Activated CD8-positive, alpha-beta memory T cell treated with anti-CD3 and anti-CD28 coated beads, Interleukin-2, amount 10 ng/mL, durations not matched to agents 7 days and 5 days (primary cell): ENCODE measurements at regions not wholly inside any gene's neighbourhood (a gene's known extent, or its start where the extent isn't known, plus 50 kb on each side); places are given as distances from the start of the nearest gene placed in this dataset.

Source experiments
- ATAC-seq: fragments of 150-1000 bp; cut with Tn5 transposase; one replicate; pipeline ENCODE4 v1.10.0; 2021; ENCODE audit warnings: moderate library complexity
- CTCF ChIA-PET: fragments of 350-600 bp; sonication (Branson Sonifier 250); formaldehyde crosslinking; loops from one replicate; lab custom pipeline; 2021; ENCODE audit warnings: antibody characterized with exemption; lab: Charles Lee
- DNase-seq: peaks from one replicate; pipeline ENCODE4 v3.0.0-alpha.2; 2020
- H3K27ac Mint-ChIP-seq: one replicate; pipeline ENCODE4 v1.8.0; 2021; ENCODE audit warnings: mild to moderate bottlenecking, mixed read lengths
- H3K27me3 Mint-ChIP-seq: one replicate; pipeline ENCODE4 v1.8.0; 2021; ENCODE audit warnings: mixed read lengths
- H3K36me3 Mint-ChIP-seq: one replicate; pipeline ENCODE4 v1.8.0; 2021; ENCODE audit warnings: mild to moderate bottlenecking, mixed read lengths
- H3K4me1 Mint-ChIP-seq: one replicate; pipeline ENCODE4 v1.8.0; 2021; ENCODE audit warnings: mixed read lengths
- H3K4me3 Mint-ChIP-seq: one replicate; pipeline ENCODE4 v1.8.0; 2021; ENCODE audit warnings: mild to moderate bottlenecking, moderate library complexity, mixed read lengths
- H3K9me3 Mint-ChIP-seq: one replicate; pipeline ENCODE4 v1.8.0; 2022; ENCODE audit warnings: low read depth, mixed read lengths

DNA sequence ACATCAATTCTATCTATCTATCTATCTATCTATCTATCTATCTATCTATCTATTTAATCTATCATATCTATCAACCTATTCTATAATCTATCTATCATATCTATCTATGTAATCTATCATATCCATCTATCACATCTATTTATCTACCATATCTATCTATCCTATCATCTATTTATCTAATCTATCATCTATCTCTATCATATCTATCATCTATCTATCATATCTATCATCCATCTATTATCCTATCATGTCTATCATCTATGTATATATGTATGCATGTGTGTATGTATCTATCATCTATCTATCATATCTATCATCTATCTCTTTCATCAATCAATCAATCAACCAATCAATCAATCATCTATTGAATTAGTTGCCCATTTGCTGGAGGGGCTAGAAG is 159.3 kb upstream of the GALNT17 start:
- CTCF ChIA-PET = no interaction called here
- no peak for DNase-seq
- Mint-ChIP-seq H3K27ac (no peak overlapping the region), H3K27me3 (no peaks in the 10 kb centered on the region), H3K4me1 (no peaks in the 10 kb centered on the region), H3K9me3 (peaks cover 12% of the 10 kb centered on the region), H3K36me3 (no peaks in the 10 kb centered on the region), H3K4me3 (no peak overlapping the region)
- no peak for ATAC-seq

GRCh38 chr7:70975754-70976153 is 156.2 kb upstream of the GALNT17 start:
- no peaks in the 10 kb centered on the region for H3K27me3 Mint-ChIP-seq
- ATAC-seq = no peak
- CTCF ChIA-PET = no interaction called here
- H3K4me3 Mint-ChIP-seq = no peak overlapping the region
- H3K27ac Mint-ChIP-seq = no peak overlapping the region
- peaks cover 11% of the 10 kb centered on the region for H3K9me3 Mint-ChIP-seq
- no peaks in the 10 kb centered on the region for H3K4me1 Mint-ChIP-seq
- no peaks in the 10 kb centered on the region for H3K36me3 Mint-ChIP-seq
- no peak for DNase-seq

- ATAC-seq = no peak
- H3K9me3 Mint-ChIP-seq = peaks cover 4% of the 10 kb centered on the region
- H3K4me1 Mint-ChIP-seq = no peaks in the 10 kb centered on the region
- H3K27ac Mint-ChIP-seq = no peak overlapping the region
- H3K27me3 Mint-ChIP-seq = no peaks in the 10 kb centered on the region
- no peak for DNase-seq
- no peaks in the 10 kb centered on the region for H3K36me3 Mint-ChIP-seq
- H3K4me3 Mint-ChIP-seq = no peak overlapping the region
- CTCF ChIA-PET = interaction anchor here (1.4 kb wide), 1 partner anchor 8 kb away, joined by 4 read pairs; no protein-coding TSS in a partner anchor
Measured at GRCh38 chr7:70986297-70986696, 145.6 kb upstream of the GALNT17 start.

DNA sequence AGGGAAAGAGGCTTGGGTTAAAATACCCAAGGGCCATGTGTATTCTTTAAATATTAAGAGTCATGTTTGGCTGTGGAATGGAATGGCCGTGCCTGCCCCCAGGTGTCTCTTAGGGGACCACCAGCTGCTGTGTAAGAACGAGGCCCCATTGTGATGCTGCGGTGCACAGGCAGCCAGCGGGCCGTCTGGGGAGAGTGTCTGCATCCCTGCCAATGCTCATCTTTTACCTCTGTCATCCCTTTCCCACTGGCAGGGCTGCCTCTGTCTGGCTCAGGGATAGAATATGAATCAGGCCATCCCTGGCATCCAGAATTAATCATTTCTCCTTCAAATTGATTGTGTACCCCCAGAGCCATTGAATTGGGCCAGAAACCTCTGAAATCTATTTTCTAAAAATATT is 137.8 kb upstream of the GALNT17 start:
- Mint-ChIP-seq H3K4me3 (no peak overlapping the region), H3K27me3 (no peaks in the 10 kb centered on the region), H3K27ac (no peak overlapping the region), H3K9me3 (peaks cover 8% of the 10 kb centered on the region), H3K4me1 (no peaks in the 10 kb centered on the region), H3K36me3 (no peaks in the 10 kb centered on the region)
- CTCF ChIA-PET = no interaction called here
- DNase-seq = no peak
- ATAC-seq = no peak

- H3K4me1 Mint-ChIP-seq = no peaks in the 10 kb centered on the region
- no peak overlapping the region for H3K4me3 Mint-ChIP-seq
- H3K36me3 Mint-ChIP-seq = no peaks in the 10 kb centered on the region
- no peak overlapping the region for H3K27ac Mint-ChIP-seq
- peaks cover 6% of the 10 kb centered on the region for H3K9me3 Mint-ChIP-seq
- DNase-seq = no peak
- H3K27me3 Mint-ChIP-seq = no peaks in the 10 kb centered on the region
- no peak for ATAC-seq
- CTCF ChIA-PET = no interaction called here
Measured at GRCh38 chr7:70997261-70997660, 134.7 kb upstream of the GALNT17 start.

- H3K27ac Mint-ChIP-seq = no peak overlapping the region
- ATAC-seq = no peak
- no peak for DNase-seq
- no peaks in the 10 kb centered on the region for H3K27me3 Mint-ChIP-seq
- no peaks in the 10 kb centered on the region for H3K36me3 Mint-ChIP-seq
- H3K9me3 Mint-ChIP-seq = peaks cover 5% of the 10 kb centered on the region
- CTCF ChIA-PET = no interaction called here
- H3K4me3 Mint-ChIP-seq = no peak overlapping the region
- no peaks in the 10 kb centered on the region for H3K4me1 Mint-ChIP-seq
Measured at GRCh38 chr7:71005109-71005508, 126.8 kb upstream of the GALNT17 start.

- Mint-ChIP-seq H3K4me1 (no peaks in the 10 kb centered on the region), H3K36me3 (no peaks in the 10 kb centered on the region), H3K4me3 (no peak overlapping the region), H3K27ac (no peak overlapping the region), H3K9me3 (peaks cover 13% of the 10 kb centered on the region), H3K27me3 (no peaks in the 10 kb centered on the region)
- ATAC-seq (no peak), DNase-seq (no peak)
- CTCF ChIA-PET = no interaction called here
Measured at GRCh38 chr7:71009636-71010035, 122.3 kb upstream of the GALNT17 start.

DNA sequence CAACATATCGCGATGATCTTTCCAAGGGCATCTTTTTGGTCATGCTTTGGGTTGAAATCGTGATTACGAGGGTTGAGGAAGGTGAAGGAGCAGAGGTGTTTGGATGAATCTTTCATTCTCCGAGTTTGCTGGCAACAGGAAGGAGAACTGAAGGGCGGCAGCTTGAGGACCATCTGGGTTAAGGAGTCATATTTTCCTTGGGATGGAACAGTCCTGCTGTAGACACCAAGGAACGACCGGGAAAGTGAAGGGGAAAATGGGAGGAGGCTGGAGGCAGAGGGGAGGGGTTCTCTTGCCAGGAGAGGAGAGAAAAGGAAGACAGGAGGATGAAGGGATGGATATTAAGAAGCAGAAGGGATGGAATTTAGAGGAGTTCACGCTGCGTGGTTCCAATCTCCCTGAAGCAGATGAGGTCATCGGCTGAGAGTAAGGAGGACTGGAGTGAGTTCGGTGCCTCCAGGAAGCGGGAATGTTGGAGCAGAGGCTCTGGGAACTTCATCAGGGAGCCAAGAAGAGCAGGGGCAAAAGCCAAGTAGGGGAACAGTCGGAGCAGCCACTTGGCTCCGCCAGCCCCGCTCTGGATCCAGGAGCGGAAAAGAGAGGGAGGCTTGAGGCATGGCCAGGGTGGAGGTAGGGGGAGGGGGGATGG is 116.6 kb upstream of the GALNT17 start:
- Mint-ChIP-seq H3K27ac (no peak overlapping the region), H3K4me3 (no peak overlapping the region), H3K27me3 (no peaks in the 10 kb centered on the region), H3K36me3 (no peaks in the 10 kb centered on the region), H3K9me3 (peaks cover 27% of the 10 kb centered on the region), H3K4me1 (no peaks in the 10 kb centered on the region)
- ATAC-seq (no peak), DNase-seq (no peak)
- CTCF ChIA-PET = no interaction called here

DNA sequence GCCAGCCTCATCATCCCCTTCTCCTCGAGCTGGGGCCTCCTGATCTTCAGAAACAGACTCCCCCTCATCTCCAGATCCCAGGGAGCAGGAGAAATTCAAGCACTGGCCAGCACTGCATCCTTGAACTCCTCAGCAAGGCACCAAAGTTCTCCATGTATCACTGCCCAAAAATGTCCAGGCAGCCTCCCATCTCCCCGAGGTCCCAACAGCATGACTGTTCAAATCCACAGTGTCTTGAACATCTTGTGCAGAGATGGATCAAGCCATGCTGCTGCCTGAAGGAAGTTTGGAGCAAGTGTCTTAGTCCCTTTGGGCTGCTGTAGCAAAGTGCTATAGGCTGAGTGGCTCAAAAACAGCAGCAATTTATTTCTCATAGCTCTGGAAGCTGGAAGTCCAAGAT is 115.5 kb upstream of the GALNT17 start:
- no peak overlapping the region for H3K4me3 Mint-ChIP-seq
- no peaks in the 10 kb centered on the region for H3K36me3 Mint-ChIP-seq
- H3K27me3 Mint-ChIP-seq = no peaks in the 10 kb centered on the region
- DNase-seq = no peak
- H3K27ac Mint-ChIP-seq = no peak overlapping the region
- H3K4me1 Mint-ChIP-seq = no peaks in the 10 kb centered on the region
- no peak for ATAC-seq
- CTCF ChIA-PET = no interaction called here
- H3K9me3 Mint-ChIP-seq = peaks cover 23% of the 10 kb centered on the region

DNA sequence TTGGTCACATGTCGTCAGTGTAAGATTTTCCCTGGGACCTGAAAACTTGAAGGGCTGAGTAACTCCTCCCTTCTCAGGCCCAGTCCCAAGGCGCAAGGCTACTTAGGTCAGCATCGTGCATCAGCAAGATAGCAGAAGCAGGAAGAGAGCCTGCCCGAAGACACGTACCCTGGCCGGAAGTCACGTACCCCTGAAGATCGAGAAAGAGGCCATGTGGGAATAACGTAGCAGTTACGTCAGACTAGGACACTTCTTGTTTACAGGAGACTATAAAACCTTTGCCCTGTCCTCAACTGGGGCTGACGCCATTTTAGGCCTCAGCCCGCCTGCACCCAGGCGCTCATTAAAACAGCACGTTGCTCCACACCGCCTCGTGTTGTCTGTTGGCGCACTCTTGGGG is 114.3 kb upstream of the GALNT17 start:
- ATAC-seq (no peak), DNase-seq (no peak)
- H3K36me3 Mint-ChIP-seq = no peaks in the 10 kb centered on the region
- H3K27ac Mint-ChIP-seq = no peak overlapping the region
- no peaks in the 10 kb centered on the region for H3K4me1 Mint-ChIP-seq
- CTCF ChIA-PET = no interaction called here
- peaks cover 20% of the 10 kb centered on the region for H3K9me3 Mint-ChIP-seq
- no peaks in the 10 kb centered on the region for H3K27me3 Mint-ChIP-seq
- H3K4me3 Mint-ChIP-seq = no peak overlapping the region

DNA sequence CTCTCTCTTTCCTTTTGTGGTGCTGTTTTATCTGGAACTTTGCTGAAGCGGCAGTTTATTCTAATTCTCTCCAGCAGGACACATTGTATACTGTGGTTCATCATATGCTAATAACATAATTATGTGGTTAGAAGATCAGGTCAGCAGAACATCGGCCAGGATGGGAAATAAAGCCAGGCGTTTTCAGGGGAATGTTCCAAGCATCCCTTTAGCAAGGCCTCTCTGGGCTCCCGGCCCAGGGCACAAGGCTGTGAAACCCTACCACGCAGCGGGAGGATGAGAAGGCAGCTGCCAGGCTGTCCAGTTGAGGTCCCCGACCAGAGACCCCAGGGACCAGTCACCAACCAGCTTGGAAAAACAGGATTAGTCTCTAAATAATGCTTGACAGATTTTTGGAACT is 112.2 kb upstream of the GALNT17 start:
- H3K36me3 Mint-ChIP-seq = no peaks in the 10 kb centered on the region
- no peaks in the 10 kb centered on the region for H3K4me1 Mint-ChIP-seq
- DNase-seq (no peak), ATAC-seq (no peak)
- CTCF ChIA-PET = no interaction called here
- no peak overlapping the region for H3K4me3 Mint-ChIP-seq
- no peak overlapping the region for H3K27ac Mint-ChIP-seq
- H3K9me3 Mint-ChIP-seq = peaks cover 23% of the 10 kb centered on the region
- no peaks in the 10 kb centered on the region for H3K27me3 Mint-ChIP-seq

DNA sequence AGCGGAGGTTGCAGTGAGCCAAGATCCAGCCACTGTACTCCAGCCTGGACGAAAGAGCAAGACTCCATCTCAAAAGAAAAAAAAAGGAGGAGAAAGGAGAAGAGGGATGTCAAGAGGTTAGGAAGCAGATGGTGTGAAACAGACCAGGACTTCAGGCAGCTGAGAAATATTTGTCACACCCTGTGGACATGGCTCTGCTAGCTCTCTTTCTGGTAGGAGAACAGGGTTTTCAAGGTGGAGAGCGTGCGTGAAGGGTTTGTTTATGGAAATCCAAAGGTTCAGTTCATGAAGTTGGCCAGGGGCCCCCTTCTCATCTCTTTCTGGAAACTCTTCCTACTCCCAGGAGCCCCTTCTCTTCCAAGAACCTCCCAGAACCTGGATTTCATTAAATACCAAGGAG is 110.8 kb upstream of the GALNT17 start:
- H3K36me3 Mint-ChIP-seq = no peaks in the 10 kb centered on the region
- H3K4me3 Mint-ChIP-seq = no peak overlapping the region
- ATAC-seq (no peak), DNase-seq (no peak)
- no peaks in the 10 kb centered on the region for H3K4me1 Mint-ChIP-seq
- H3K27me3 Mint-ChIP-seq = no peaks in the 10 kb centered on the region
- CTCF ChIA-PET = no interaction called here
- peaks cover 27% of the 10 kb centered on the region for H3K9me3 Mint-ChIP-seq
- no peak overlapping the region for H3K27ac Mint-ChIP-seq

DNA sequence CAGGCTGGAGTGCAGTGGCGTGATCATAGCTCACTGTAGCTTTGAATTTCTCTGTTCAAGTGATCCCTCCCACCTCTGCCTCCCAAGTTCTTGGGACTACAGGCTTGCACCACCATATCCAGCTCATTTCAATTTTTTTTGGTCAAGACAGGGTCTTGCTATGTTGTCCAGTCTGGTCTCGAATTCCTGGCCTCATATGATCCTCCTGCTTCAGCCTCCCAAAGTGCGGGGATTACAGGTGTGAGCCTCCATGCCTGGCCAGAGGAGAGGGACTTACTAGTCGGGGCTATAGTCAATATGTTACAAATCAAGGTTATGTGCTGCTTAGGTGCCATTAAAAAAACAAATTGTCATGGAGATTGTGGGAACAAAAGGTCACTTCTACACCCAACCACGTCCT is 105.3 kb upstream of the GALNT17 start:
- CTCF ChIA-PET = no interaction called here
- Mint-ChIP-seq H3K4me1 (no peaks in the 10 kb centered on the region), H3K9me3 (peaks cover 16% of the 10 kb centered on the region), H3K36me3 (no peaks in the 10 kb centered on the region), H3K27ac (no peak overlapping the region), H3K27me3 (no peaks in the 10 kb centered on the region), H3K4me3 (no peak overlapping the region)
- DNase-seq (no peak), ATAC-seq (no peak)

DNA sequence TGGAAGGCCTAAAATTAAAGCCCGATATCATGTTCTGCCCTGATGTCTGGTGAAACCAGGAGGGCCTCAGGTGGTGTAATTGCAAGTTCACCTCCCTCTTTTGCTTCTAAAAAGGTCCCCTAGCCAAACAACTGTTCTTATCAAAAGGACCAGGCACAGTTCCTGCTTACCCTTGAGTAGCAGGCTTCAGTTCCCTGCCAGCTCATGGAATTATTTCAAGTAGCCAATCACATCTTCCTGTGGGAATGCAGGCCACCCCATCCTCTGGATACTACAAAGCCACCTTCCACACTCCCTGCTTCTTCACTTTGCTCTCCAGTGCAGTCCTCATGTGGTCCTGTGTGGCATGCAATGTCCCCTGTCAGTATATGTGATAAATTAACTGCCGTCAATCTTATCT is 97.7 kb upstream of the GALNT17 start:
- no peaks in the 10 kb centered on the region for H3K4me1 Mint-ChIP-seq
- CTCF ChIA-PET = no interaction called here
- DNase-seq (no peak), ATAC-seq (no peak)
- no peak overlapping the region for H3K4me3 Mint-ChIP-seq
- H3K36me3 Mint-ChIP-seq = no peaks in the 10 kb centered on the region
- H3K27ac Mint-ChIP-seq = no peak overlapping the region
- H3K27me3 Mint-ChIP-seq = no peaks in the 10 kb centered on the region
- peaks cover 18% of the 10 kb centered on the region for H3K9me3 Mint-ChIP-seq

DNA sequence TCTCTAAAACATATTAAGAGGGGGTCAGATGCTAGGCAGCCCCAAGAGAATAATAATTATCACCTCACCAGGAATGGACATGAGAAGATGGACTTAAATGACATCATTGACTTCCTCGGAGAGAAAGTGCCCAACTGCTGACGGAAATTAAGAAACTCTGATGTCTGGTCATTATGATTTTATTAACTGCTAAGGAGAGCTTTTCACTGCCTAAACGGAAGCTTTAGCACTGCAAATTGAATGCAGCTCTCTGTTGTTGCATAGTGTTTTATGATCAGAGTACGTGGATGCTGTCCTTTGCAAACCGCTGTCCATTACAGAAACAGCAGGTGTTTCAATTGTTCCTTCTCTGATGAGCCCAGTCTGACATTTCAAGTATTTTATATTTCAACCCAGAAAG is 89.4 kb upstream of the GALNT17 start:
- no peaks in the 10 kb centered on the region for H3K36me3 Mint-ChIP-seq
- CTCF ChIA-PET = no interaction called here

More for the DNA sequence above, 89.4 kb upstream of the GALNT17 start:
- ATAC-seq (no peak), DNase-seq (no peak)
- Mint-ChIP-seq H3K4me1 (no peaks in the 10 kb centered on the region), H3K9me3 (peaks cover 9% of the 10 kb centered on the region), H3K27ac (no peak overlapping the region), H3K27me3 (no peaks in the 10 kb centered on the region), H3K4me3 (no peak overlapping the region)
